Gastrocnemius medialis (tissue), 4 donors: ENCODE measurements at regions not wholly inside any gene's neighbourhood (a gene's known extent, or its start where the extent isn't known, plus 50 kb on each side); places are given as distances from the start of the nearest gene placed in this dataset.

ENCODE experiments used
- ATAC-seq, 2 donors: fragments of 150-250 bp; one replicate each; pipeline ENCODE4 v1.9.1; 2016
- DNase-seq, 2 donors: peaks; one replicate each; pipeline ENCODE4 v3.0.0-alpha.2; 2019
- H3K27ac ChIP-seq, 4 donors: fragments of 200-600 bp; sonication (generic); 1 replicate in 1 of 4; 2 replicates in 3 of 4; pipeline ENCODE4 v1.5.1; 2016 to 2018; ENCODE audit warnings: mild to moderate bottlenecking in 2 of 4, moderate library complexity in 1 of 4
- H3K27me3 ChIP-seq, 3 donors: fragments of 200-600 bp; sonication (generic) in 2 of 3; 1 replicate in 1 of 3; 2 replicates in 2 of 3; pipeline versions ENCODE4 v1.5.1 to v1.6.0; 2016 to 2019; ENCODE audit warnings: mild to moderate bottlenecking in 1 of 3, moderate library complexity in 1 of 3
- H3K36me3 ChIP-seq, 2 donors: fragments of 200-600 bp; sonication (generic) in 1 of 2; one replicate each; pipeline ENCODE4 v1.5.1; 2017 to 2018
- H3K4me1 ChIP-seq, 2 donors: fragments of 200-600 bp; sonication (generic) in 1 of 2; one replicate each; pipeline ENCODE4 v1.5.1; 2016 to 2017; ENCODE audit warnings: mild to moderate bottlenecking in 2 of 2
- H3K4me3 ChIP-seq, 4 donors: fragments of 200-600 bp; sonication (generic) in 3 of 4; 1 replicate in 1 of 4; 2 replicates in 3 of 4; pipeline ENCODE4 v1.5.1; 2016 to 2019; ENCODE audit warnings: mild to moderate bottlenecking in 2 of 4
- H3K9me3 ChIP-seq, 3 donors: fragments of 200-600 bp; sonication (generic) in 2 of 3; 1 replicate in 1 of 3; 2 replicates in 2 of 3; pipeline ENCODE4 v1.5.1; 2016 to 2019
- CTCF ChIP-seq, 5 experiments: fragments of 450-650 bp in 3 of 5; fragments of 200-600 bp in 2 of 5; sonication (generic) in 2 of 5; IDR thresholded peaks in 4 of 5; conservative IDR thresholded peaks in 1 of 5; 1 replicate in 4 of 5; 2 replicates in 1 of 5; pipeline ENCODE4 v1.5.1; 2016 to 2019; ENCODE audit warnings: antibody characterized with exemption in 5 of 5, mild to moderate bottlenecking in 3 of 5, moderate library complexity in 3 of 5
- POLR2A ChIP-seq, 2 donors: fragments of 450-650 bp; IDR thresholded peaks; one replicate each; pipeline ENCODE4 v1.6.1; 2017; ENCODE audit warnings: antibody characterized with exemption in 2 of 2, mild to moderate bottlenecking in 2 of 2, moderate library complexity in 2 of 2
- in situ Hi-C, 4 donors: fragments of 200-750 bp; cut with MboI; loops; one replicate each; pipeline versions ENCODE4 v1.15.0 to v1.8.0; 2017; ENCODE audit warnings: low sequenced_read_pairs in 4 of 4
- intact Hi-C: fragments of 100-400 bp; cut with DNase I; formaldehyde crosslinking; loops from one replicate; pipeline ENCODE4 v1.15.1; 2023; ENCODE audit warnings: low total_unique reads

GRCh38 chr4:125022855-125023501 is 291.8 kb upstream of the FAT4 start:
- no peak for ATAC-seq
- no peak for DNase-seq
- H3K27me3 ChIP-seq = no peaks in the 10 kb centered on the region
- H3K9me3 ChIP-seq = no peaks in the 10 kb centered on the region
- in situ Hi-C loops = no loop called here
- no peak overlapping the region for H3K4me3 ChIP-seq
- TF ChIP-seq POLR2A (IDR thresholded peaks at IDR 0.05) (no peak), CTCF (IDR thresholded peaks at IDR 0.05 in 4 of 5, conservative IDR thresholded peaks at IDR 0.05 in 1 of 5) (no peak)
- H3K27ac ChIP-seq = no peak overlapping the region
- no peaks in the 10 kb centered on the region for H3K36me3 ChIP-seq
- intact Hi-C loops = no loop called here
- H3K4me1 ChIP-seq = no peaks in the 10 kb centered on the region

- intact Hi-C loops = no loop called here
- no peak overlapping the region for H3K27ac ChIP-seq
- no peak overlapping the region for H3K4me3 ChIP-seq
- H3K4me1 ChIP-seq = no peaks in the 10 kb centered on the region
- in situ Hi-C loops = no loop called here
- no peaks in the 10 kb centered on the region for H3K36me3 ChIP-seq
- no peak for ATAC-seq
- TF ChIP-seq POLR2A (IDR thresholded peaks at IDR 0.05) (no peak), CTCF (IDR thresholded peaks at IDR 0.05 in 4 of 5, conservative IDR thresholded peaks at IDR 0.05 in 1 of 5) (no peak)
- H3K27me3 ChIP-seq = no peaks in the 10 kb centered on the region
- H3K9me3 ChIP-seq = no peaks in the 10 kb centered on the region
- DNase-seq = no peak
Measured at GRCh38 chr4:125021189-125021588, 293.6 kb upstream of the FAT4 start.

- DNase-seq = no peak
- intact Hi-C loops (no loop called here), in situ Hi-C loops (no loop called here)
- H3K27ac ChIP-seq = no peak overlapping the region
- no peaks in the 10 kb centered on the region for H3K4me1 ChIP-seq
- TF ChIP-seq CTCF (IDR thresholded peaks at IDR 0.05 in 4 of 5, conservative IDR thresholded peaks at IDR 0.05 in 1 of 5) = no peak
- TF ChIP-seq POLR2A (IDR thresholded peaks at IDR 0.05) = no peak
- no peak for ATAC-seq
- H3K36me3 ChIP-seq = no peaks in the 10 kb centered on the region
- H3K27me3 ChIP-seq = no peaks in the 10 kb centered on the region
- H3K9me3 ChIP-seq = no peaks in the 10 kb centered on the region
- no peak overlapping the region for H3K4me3 ChIP-seq
Measured at GRCh38 chr4:125020089-125021034, 294.4 kb upstream of the FAT4 start.

GRCh38 chr4:125016892-125017299 is 297.9 kb upstream of the FAT4 start:
- TF ChIP-seq CTCF (IDR thresholded peaks at IDR 0.05 in 4 of 5, conservative IDR thresholded peaks at IDR 0.05 in 1 of 5) (no peak), POLR2A (IDR thresholded peaks at IDR 0.05) (no peak)
- Histone ChIP-seq H3K4me3 (no peak overlapping the region), H3K4me1 (no peaks in the 10 kb centered on the region), H3K27ac (no peak overlapping the region), H3K27me3 (no peaks in the 10 kb centered on the region), H3K9me3 (no peaks in the 10 kb centered on the region), H3K36me3 (no peaks in the 10 kb centered on the region)
- DNase-seq = no peak
- in situ Hi-C loops = no loop called here
- intact Hi-C loops = no loop called here
- ATAC-seq = no peak
